GM18873 (cell line): ENCODE measurements at regions not wholly inside any gene's neighbourhood (a gene's known extent, or its start where the extent isn't known, plus 50 kb on each side); places are given as distances from the start of the nearest gene placed in this dataset.
A peak's percentile ranks its signal among the peaks of the same experiment; 100 is the strongest.

ENCODE experiments used
- ATAC-seq: cut with Tn5 transposase; IDR thresholded peaks from one replicate; pipeline ENCODE4 v1.9.1; 2021; ENCODE audit warnings: mild to moderate bottlenecking, moderate library complexity, moderate number of reproducible peaks; ENCODE audit not compliant: unreplicated experiment, low FRiP score

GRCh38 chr6:16078064-16078463, 50.8 kb upstream of the MYLIP start:
- peak; percentile 75 for ATAC-seq

- ATAC-seq, result no peak
These were observed 59.2 kb upstream of the MYLIP start for GRCh38 chr6:16069671-16070070.

DNA sequence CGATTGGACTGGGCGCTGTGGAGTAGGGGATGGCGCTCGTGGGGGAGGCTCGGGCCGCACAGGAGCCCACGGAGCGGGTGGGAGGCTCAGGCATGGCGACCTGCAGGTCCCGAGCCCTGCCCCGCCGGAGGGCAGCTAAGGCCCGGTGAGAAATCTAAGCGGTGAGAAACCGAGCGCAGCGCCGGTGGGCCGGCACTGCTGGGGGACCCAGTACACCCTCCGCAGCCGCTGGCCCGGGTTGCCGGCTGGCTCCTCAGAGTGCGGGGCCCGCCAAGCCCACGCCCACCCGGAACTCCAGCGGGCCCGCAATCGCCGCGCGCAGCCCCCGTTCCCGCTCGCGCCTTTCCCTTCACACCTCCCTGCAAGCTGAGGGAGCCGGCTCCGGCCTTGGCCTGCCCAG, 59.7 kb upstream of the MYLIP start:
- ATAC-seq, result no peak

- no peak for ATAC-seq
These were observed 61.3 kb upstream of the MYLIP start for GRCh38 chr6:16067568-16067967.

DNA sequence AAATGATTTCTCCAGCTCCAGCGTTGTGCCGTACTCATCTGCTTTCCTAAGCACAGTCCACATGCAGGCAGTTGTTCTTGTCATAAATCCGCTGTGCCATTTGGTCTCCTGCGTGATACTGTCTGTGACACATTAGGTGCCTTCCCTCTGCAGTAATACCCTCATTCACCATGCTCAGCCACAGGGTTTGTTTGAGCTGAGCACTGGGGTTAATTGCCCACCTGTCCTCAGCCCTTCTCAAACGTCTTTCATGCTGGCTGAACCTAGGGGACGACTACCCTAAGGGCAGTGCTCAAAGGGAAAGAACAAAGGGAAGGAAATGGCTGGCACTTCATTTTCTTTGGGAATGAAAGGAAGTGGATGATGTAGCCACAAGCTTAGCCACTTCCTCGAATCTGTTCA, 64.2 kb upstream of the MYLIP start:
- no peak for ATAC-seq

DNA sequence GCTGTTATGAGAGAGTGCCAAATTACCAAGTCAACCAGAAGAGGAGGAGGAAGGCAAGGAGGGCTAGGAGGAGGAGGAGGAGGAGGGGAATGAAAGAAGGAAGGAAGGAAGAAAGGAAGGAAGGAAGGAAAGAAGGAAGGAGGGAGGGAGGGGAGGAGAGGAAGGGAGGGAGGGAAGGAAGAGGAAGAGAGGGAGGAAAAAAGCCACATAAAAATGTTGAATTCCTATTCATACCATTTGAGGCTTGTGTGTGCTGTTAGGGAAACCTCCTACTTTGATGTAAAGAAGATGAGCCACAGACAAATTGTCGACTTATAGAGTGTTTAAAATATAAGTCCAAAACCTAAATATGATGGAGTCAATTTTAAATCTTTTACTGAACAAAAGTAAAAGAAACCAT, 65.3 kb upstream of the MYLIP start:
- no peak for ATAC-seq

DNA sequence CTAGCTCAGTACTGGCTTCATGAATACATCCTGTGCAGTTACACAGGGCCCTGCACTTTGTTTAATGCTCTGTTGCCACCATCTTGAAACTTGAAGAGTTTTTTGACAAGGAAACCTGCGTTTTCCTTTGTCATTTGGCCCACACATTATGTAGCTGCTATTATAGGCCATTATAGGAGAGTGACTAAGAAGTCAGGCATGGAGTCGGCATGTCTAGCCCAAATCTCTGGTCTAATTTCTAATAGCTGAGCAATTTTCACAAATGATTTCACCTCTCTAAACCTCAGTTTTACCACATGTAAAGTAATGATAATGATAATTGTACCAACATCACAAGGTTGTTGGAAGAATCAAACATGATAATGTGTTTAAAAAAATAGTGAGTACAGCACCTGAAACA, 67.1 kb upstream of the MYLIP start:
- ATAC-seq, result no peak

DNA sequence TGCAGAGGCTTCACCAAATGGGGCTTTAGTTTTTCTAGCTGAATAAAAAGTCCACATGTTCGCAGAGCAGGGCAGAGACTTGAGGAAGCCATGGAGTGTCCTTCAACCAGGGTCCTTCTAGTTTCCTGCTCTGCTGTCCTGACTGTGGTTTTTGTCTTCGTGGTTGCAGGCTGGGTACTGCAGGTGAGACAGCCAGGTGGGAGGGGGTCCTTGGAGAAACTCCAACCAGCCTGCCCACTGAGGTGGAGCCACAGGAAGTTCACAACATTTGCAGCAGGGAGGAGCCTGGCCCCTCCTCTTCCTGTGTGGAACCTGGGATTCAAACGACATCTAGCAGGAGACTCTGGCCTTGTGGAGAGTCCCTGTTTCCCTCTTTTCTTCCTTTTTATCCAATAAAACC, 68.8 kb upstream of the MYLIP start:
- ATAC-seq, result no peak

DNA sequence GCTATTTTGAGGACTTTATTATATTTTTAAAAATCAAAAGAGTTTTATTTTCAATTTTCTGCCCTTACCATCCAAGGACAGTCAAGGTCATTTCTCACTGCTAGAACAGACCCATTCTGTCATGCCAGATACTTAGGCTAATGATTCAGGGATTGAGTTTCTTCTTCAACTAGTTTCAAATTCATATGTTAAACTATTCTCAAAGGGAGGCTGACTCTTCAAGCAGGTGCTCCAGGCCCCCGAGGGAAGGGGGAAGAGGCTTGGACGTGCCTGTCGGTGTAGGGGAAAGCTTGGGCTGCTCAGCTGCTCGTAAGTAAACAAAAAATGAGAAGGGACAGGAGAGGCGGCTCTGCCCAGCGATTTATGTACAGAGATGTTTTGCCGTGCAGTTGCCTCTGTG, 69.4 kb upstream of the MYLIP start:
- no peak for ATAC-seq

- ATAC-seq, result no peak
These were observed 69.9 kb upstream of the MYLIP start for GRCh38 chr6:16058929-16059345.

- no peak for ATAC-seq
These were observed 70.5 kb upstream of the MYLIP start for GRCh38 chr6:16058201-16058928.

GRCh38 chr6:16057446-16057845, 71.4 kb upstream of the MYLIP start:
- no peak for ATAC-seq

GRCh38 chr6:16056263-16056870, 72.5 kb upstream of the MYLIP start:
- ATAC-seq, result no peak

DNA sequence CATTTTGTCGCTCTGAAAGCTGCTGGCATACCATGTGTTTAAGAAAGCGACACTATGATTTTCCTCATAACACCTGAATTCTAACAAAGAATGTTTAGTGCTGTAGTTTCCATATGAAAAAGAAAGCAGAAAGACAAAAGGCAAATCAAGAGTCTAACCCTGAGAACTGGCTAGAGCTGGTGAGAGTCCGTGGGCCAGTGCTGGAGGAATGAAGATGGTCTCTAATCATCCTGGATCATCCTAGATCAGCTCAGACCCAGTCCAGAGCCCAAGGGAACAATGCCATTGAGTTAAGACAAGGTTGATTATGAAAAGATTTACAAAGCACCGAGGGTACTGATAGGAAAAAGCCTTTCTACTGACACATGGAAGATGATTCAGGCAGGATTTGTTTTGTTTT, 73.0 kb upstream of the MYLIP start:
- no peak for ATAC-seq

GRCh38 chr6:16049168-16049567, 79.7 kb upstream of the MYLIP start:
- ATAC-seq, result no peak

DNA sequence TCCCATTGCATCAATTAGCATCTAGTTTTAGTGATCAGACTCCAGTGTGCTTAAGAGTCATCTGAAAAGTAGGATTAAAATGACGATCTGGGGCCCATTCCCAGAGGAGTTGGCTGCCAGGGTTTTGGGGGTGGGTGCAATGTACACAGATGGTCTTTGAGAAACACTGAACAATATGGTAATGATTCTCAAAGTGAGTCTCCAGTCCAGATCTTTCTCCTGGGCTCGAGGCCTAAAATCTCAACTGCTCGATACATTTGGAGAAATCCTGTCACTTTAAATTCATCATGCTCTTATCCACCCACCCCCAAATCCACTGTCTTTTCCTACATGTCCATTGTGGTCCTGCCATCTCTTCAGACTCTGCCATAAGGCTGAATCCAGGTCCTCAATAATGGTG, 80.7 kb upstream of the MYLIP start:
- no peak for ATAC-seq

GRCh38 chr6:16047435-16047990, 81.4 kb upstream of the MYLIP start:
- no peak for ATAC-seq

DNA sequence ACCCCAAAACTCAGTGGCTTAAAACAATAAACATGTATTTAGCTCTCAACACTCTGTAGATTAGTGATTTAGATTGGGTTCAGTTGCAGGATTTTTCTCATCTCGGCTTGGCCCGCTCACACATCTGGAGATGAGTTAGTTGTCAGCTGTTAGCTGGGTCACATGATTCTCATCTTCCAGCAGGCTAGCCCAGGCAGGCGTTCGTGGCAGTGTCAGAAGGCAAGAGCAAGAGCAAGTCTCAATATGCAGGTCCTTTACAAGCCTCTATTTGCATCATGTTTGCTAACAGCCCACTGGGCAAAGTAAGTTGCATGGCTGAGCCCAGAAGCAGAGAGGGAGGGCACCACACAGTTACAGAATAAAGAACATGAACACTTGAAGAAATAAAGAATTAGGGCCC, 83.6 kb upstream of the MYLIP start:
- ATAC-seq, result no peak

- no peak for ATAC-seq
These were observed 84.7 kb upstream of the MYLIP start for GRCh38 chr6:16044211-16044643.

DNA sequence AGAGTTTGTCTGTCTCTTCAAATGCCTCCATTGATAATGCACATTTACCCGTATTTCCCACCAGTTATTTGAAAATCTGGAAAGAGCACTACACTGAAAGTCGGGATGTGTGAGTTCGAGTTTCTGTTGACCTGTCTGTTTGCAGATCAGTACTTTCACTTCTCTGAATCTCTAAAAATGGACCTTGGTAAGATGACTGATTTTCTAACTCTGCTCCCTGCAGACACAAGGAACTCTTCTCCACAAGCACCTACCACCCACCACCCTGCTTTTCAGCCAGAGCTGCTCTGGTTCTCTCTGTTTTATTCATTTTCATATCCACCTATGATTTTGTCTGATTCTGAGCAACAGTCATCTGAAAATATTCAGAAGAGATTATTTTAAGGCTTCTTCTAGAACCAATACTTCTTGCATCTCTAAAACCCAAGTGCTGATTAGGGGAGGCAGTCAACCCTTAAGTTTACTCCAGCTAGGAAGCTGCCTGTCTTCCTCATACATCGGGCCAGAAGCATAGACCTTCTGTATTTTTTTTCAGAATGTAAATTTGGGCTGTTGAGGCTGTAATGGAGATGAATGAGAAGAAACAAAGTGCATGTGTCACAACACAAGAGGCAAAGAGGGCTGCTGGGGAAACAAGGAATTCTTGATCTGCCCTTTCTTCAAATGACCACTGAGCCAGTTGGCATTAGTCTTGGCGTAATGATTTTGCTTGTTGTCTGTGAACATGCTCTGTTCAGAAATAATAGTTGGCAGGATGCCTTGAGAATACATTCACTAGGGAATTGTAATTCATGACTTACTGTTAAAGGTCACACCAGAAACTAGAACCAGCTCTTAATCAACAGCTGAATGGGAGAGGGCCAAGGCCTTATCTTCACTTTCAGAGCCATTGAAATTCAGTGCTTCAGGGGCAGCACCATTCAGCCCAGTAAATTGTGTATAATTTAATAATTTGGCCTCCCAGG, 85.4 kb upstream of the MYLIP start:
- peak; percentile 52 for ATAC-seq

DNA sequence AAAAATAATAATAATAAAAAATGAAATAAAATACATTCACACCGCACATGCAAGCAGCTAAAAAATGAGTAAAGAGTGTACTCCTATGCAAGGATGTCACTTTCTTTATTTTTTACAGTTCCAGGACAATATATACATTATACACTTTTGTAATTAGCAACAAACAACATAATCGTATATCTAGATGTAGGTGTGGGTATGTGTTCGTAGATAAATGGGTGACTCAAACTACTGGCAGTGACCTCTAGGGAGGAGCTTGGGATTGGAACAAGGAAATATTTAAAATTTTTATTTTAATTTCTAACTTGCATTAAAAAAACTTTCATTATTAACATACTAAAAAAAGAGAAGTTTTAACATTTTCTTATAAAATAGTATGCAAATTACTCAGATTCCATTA, 86.1 kb upstream of the MYLIP start:
- ATAC-seq, result no peak
